CD14-positive monocyte (primary cell): ENCODE measurements at regions not wholly inside any gene's neighbourhood (a gene's known extent, or its start where the extent isn't known, plus 50 kb on each side); places are given as distances from the start of the nearest gene placed in this dataset.

Source experiments
- DNase-seq, 3 donors: peaks; one replicate each; pipeline ENCODE4 v3.0.0-alpha.2; 2011 to 2022
- H2AFZ ChIP-seq: 2 replicates; pipeline ENCODE4 v1.6.0; 2012; ENCODE audit warnings: mild to moderate bottlenecking, low read depth, low read length, inconsistent platforms; ENCODE audit not compliant: insufficient read depth, poor library complexity, severe bottlenecking
- H3K27ac ChIP-seq, 2 donors: 1 replicate in 1 of 2; 2 replicates in 1 of 2; pipeline ENCODE4 v1.5.1; 2012 to 2013; ENCODE audit warnings: low read length in 2 of 2, control low read depth in 1 of 2, inconsistent platforms in 1 of 2, low read depth in 1 of 2, mild to moderate bottlenecking in 1 of 2
- H3K27me3 ChIP-seq, 2 donors: one replicate each; pipeline versions ENCODE4 v1.6.0 to v1.6.1; 2011 to 2013; ENCODE audit warnings: low read length in 2 of 2; ENCODE audit not compliant: control insufficient read depth in 2 of 2, insufficient read depth in 2 of 2
- H3K36me3 ChIP-seq, 2 donors: replicated peaks in 1 of 2; 1 replicate in 1 of 2; 2 replicates in 1 of 2; pipeline versions ENCODE4 v1.5.1 to v1.6.1; 2012 to 2013; ENCODE audit warnings: low read length in 2 of 2, control low read depth in 1 of 2, inconsistent platforms in 1 of 2, mild to moderate bottlenecking in 1 of 2; ENCODE audit not compliant: insufficient read depth in 2 of 2, control insufficient read depth in 1 of 2
- H3K4me1 ChIP-seq, 2 donors: 1 replicate in 1 of 2; 2 replicates in 1 of 2; pipeline versions ENCODE4 v1.5.1 to v1.6.1; 2012 to 2013; ENCODE audit warnings: low read length in 2 of 2, control low read depth in 1 of 2, inconsistent platforms in 1 of 2, mild to moderate bottlenecking in 1 of 2, moderate library complexity in 1 of 2; ENCODE audit not compliant: insufficient read depth in 2 of 2, control insufficient read depth in 1 of 2
- H3K4me2 ChIP-seq: replicated peaks from 2 replicates; pipeline ENCODE3; 2012; ENCODE audit warnings: low read length, moderate library complexity, mild to moderate bottlenecking; ENCODE audit not compliant: poor library complexity, severe bottlenecking; ENCODE audit errors: extremely low read depth
- H3K4me3 ChIP-seq, 3 experiments: fragments of 200-600 bp in 1 of 3; sonication (generic) in 1 of 3; replicated peaks in 1 of 3; 1 replicate in 2 of 3; 2 replicates in 1 of 3; pipeline ENCODE4 v1.5.1; 2011 to 2013; ENCODE audit warnings: low read length in 3 of 3, mild to moderate bottlenecking in 3 of 3, control low read depth in 2 of 3, low read depth in 2 of 3, inconsistent platforms in 1 of 3, moderate library complexity in 1 of 3
- H3K79me2 ChIP-seq: 2 replicates; pipeline ENCODE4 v1.6.0; 2012; ENCODE audit warnings: mild to moderate bottlenecking, control low read depth, inconsistent platforms, low read length, moderate library complexity; ENCODE audit not compliant: insufficient read depth
- H3K9ac ChIP-seq: 2 replicates; pipeline ENCODE4 v1.6.0; 2017; ENCODE audit warnings: low read length, mild to moderate bottlenecking; ENCODE audit not compliant: insufficient read depth, poor library complexity, severe bottlenecking
- H3K9me3 ChIP-seq, 2 donors: replicated peaks in 1 of 2; 1 replicate in 1 of 2; 2 replicates in 1 of 2; pipeline versions ENCODE4 v1.5.1 to v1.6.1; 2012 to 2013; ENCODE audit warnings: low read length in 2 of 2, control low read depth in 1 of 2; ENCODE audit not compliant: control insufficient read depth in 1 of 2, insufficient read depth in 1 of 2
- H4K20me1 ChIP-seq: 2 replicates; pipeline ENCODE4 v1.6.0; 2012; ENCODE audit warnings: mild to moderate bottlenecking, low read length, control low read depth, moderate library complexity; ENCODE audit not compliant: insufficient read depth
- H3K27ac Mint-ChIP-seq, 7 donors: one replicate each; pipeline ENCODE4 v1.8.0; 2020; ENCODE audit warnings: mild to moderate bottlenecking in 7 of 7, mixed read lengths in 7 of 7, moderate library complexity in 6 of 7, inconsistent platforms in 2 of 7
- H3K27me3 Mint-ChIP-seq, 3 donors: one replicate each; pipeline ENCODE4 v1.8.0; 2021 to 2022; ENCODE audit warnings: low read depth in 3 of 3, mild to moderate bottlenecking in 3 of 3, mixed read lengths in 3 of 3, moderate library complexity in 3 of 3, inconsistent platforms in 1 of 3
- H3K36me3 Mint-ChIP-seq, 2 donors: one replicate each; pipeline ENCODE4 v1.8.0; 2020; ENCODE audit warnings: mixed read lengths in 2 of 2, inconsistent platforms in 1 of 2, mild to moderate bottlenecking in 1 of 2
- H3K4me1 Mint-ChIP-seq: one replicate; pipeline ENCODE4 v1.8.0; 2020; ENCODE audit warnings: mild to moderate bottlenecking, mixed read lengths
- H3K4me3 Mint-ChIP-seq, 2 donors: one replicate each; pipeline ENCODE4 v1.8.0; 2020; ENCODE audit warnings: mild to moderate bottlenecking in 2 of 2, mixed read lengths in 2 of 2, moderate library complexity in 1 of 2
- H3K9me3 Mint-ChIP-seq, 7 donors: one replicate each; pipeline ENCODE4 v1.8.0; 2020 to 2022; ENCODE audit warnings: mixed read lengths in 7 of 7, mild to moderate bottlenecking in 6 of 7, moderate library complexity in 6 of 7, inconsistent platforms in 2 of 7
- CTCF ChIP-seq: fragments of 200-600 bp; IDR thresholded peaks from one replicate; pipeline ENCODE4 v1.8.0; 2022; ENCODE audit warnings: antibody characterized with exemption, mild to moderate bottlenecking
- WGBS: methylation state at CpG from one replicate; pipeline ENCODE4 v1.1.5; 2013; ENCODE audit warnings: missing lambda C conversion rate; ENCODE audit not compliant: insufficient coverage; 5-methylcytosine and 5-hydroxymethylcytosine counted together
- intact Hi-C, 2 donors: fragments of 100-400 bp; cut with micrococcal nuclease; formaldehyde crosslinking; loops; one replicate each; pipeline versions ENCODE4 v1.15.0 to v1.15.1; 2023

GRCh38 chr5:89759802-89760201, 649.8 kb downstream of the CETN3 start:
- no peak overlapping the region for H3K9ac ChIP-seq
- no CpG with 5 or more reads among the region's 1 CpG for WGBS
- no peak for DNase-seq
- no peak for TF ChIP-seq CTCF
- no peaks in the 10 kb centered on the region for H3K4me1 ChIP-seq
- no peaks in the 10 kb centered on the region for H3K9me3 ChIP-seq
- intact Hi-C loops = no loop called here
- no peaks in the 10 kb centered on the region for H4K20me1 ChIP-seq
- H3K27ac Mint-ChIP-seq = no peak overlapping the region
- H3K79me2 ChIP-seq = no peaks in the 10 kb centered on the region
- H3K27me3 Mint-ChIP-seq = peaks cover 0 to 2% (median 0%) of the 10 kb centered on the region in 3 donors
- H3K36me3 ChIP-seq = no peaks in the 10 kb centered on the region
- H3K4me1 Mint-ChIP-seq = no peaks in the 10 kb centered on the region
- no peak overlapping the region for H3K27ac ChIP-seq
- no peak overlapping the region for H3K4me2 ChIP-seq
- H2AFZ ChIP-seq = no peak overlapping the region
- no peak overlapping the region for H3K4me3 ChIP-seq
- no peaks in the 10 kb centered on the region for H3K36me3 Mint-ChIP-seq
- no peaks in the 10 kb centered on the region for H3K27me3 ChIP-seq
- peaks cover 0 to 4% (median 0%) of the 10 kb centered on the region in 7 donors for H3K9me3 Mint-ChIP-seq
- no peak overlapping the region for H3K4me3 Mint-ChIP-seq

GRCh38 chr5:89758146-89758545, 651.4 kb downstream of the CETN3 start:
- no peak for DNase-seq
- H3K27me3 ChIP-seq = no peaks in the 10 kb centered on the region
- H3K36me3 Mint-ChIP-seq = no peaks in the 10 kb centered on the region
- no peak overlapping the region for H3K4me3 ChIP-seq
- no peaks in the 10 kb centered on the region for H4K20me1 ChIP-seq
- no peak overlapping the region for H3K9ac ChIP-seq
- H3K27ac ChIP-seq = no peak overlapping the region
- no peaks in the 10 kb centered on the region for H3K4me1 ChIP-seq
- H3K4me3 Mint-ChIP-seq = no peak overlapping the region
- H3K27ac Mint-ChIP-seq = no peak overlapping the region
- peaks cover 0 to 4% (median 0%) of the 10 kb centered on the region in 7 donors for H3K9me3 Mint-ChIP-seq
- no peak overlapping the region for H2AFZ ChIP-seq
- H3K4me2 ChIP-seq = no peak overlapping the region
- no peaks in the 10 kb centered on the region for H3K9me3 ChIP-seq
- no peaks in the 10 kb centered on the region for H3K36me3 ChIP-seq
- H3K4me1 Mint-ChIP-seq = no peaks in the 10 kb centered on the region
- intact Hi-C loops = no loop called here
- no peaks in the 10 kb centered on the region for H3K79me2 ChIP-seq
- H3K27me3 Mint-ChIP-seq = peaks cover 0 to 2% (median 0%) of the 10 kb centered on the region in 3 donors
- TF ChIP-seq CTCF = no peak
